HG02973 (cell line): ENCODE measurements at regions not wholly inside any gene's neighbourhood (a gene's known extent, or its start where the extent isn't known, plus 50 kb on each side); places are given as distances from the start of the nearest gene placed in this dataset.
"Not testable (repeated sequence)": the region's sequence is repeated elsewhere in the genome, so short reads cannot be mapped to it uniquely, and the experiment has no call there.

Experiments
- ATAC-seq: cut with Tn5 transposase; IDR thresholded peaks from one replicate; pipeline ENCODE4 v1.9.1; 2021; ENCODE audit warnings: moderate library complexity; ENCODE audit not compliant: unreplicated experiment

GRCh38 chr12:85424581-85425348 lies 144.7 kb downstream of the ALX1 start:
- peak; percentile 88 for ATAC-seq

- ATAC-seq: no peak
These were observed 145.3 kb downstream of the ALX1 start for GRCh38 chr12:85425349-85425612.

GRCh38 chr12:85425926-85426325 lies 145.9 kb downstream of the ALX1 start:
- no peak for ATAC-seq

GRCh38 chr12:85433148-85433547 lies 153.1 kb downstream of the ALX1 start:
- ATAC-seq: not testable (repeated sequence)

GRCh38 chr12:85440271-85440670 lies 160.3 kb downstream of the ALX1 start:
- ATAC-seq: no peak

- ATAC-seq: no peak
These were observed 161.0 kb downstream of the ALX1 start for GRCh38 chr12:85441025-85441424.

- no peak for ATAC-seq
These were observed 161.7 kb downstream of the ALX1 start for GRCh38 chr12:85441741-85442140.

- no peak for ATAC-seq
These were observed 165.3 kb downstream of the ALX1 start for GRCh38 chr12:85445060-85445938.

GRCh38 chr12:85448031-85448430 lies 168.0 kb downstream of the ALX1 start:
- no peak for ATAC-seq

GRCh38 chr12:85448548-85449139 lies 168.6 kb downstream of the ALX1 start:
- ATAC-seq: no peak

- no peak for ATAC-seq
These were observed 177.0 kb downstream of the ALX1 start for GRCh38 chr12:85457016-85457415.

- ATAC-seq: no peak
These were observed 181.1 kb downstream of the ALX1 start for GRCh38 chr12:85461127-85461526.

- ATAC-seq: no peak
These were observed 182.9 kb downstream of the ALX1 start for GRCh38 chr12:85462888-85463287.

GRCh38 chr12:85466890-85467289 lies 186.9 kb downstream of the ALX1 start:
- no peak for ATAC-seq

- peak; percentile 98 for ATAC-seq
These were observed 188.5 kb downstream of the ALX1 start for GRCh38 chr12:85468356-85469157.

GRCh38 chr12:85469158-85470086 lies 189.4 kb downstream of the ALX1 start:
- ATAC-seq: not testable (repeated sequence)

- ATAC-seq: not testable (repeated sequence)
These were observed 195.3 kb downstream of the ALX1 start for GRCh38 chr12:85475277-85475676.

GRCh38 chr12:85476756-85477155 lies 196.7 kb downstream of the ALX1 start:
- no peak for ATAC-seq

GRCh38 chr12:85484387-85484786 lies 204.4 kb downstream of the ALX1 start:
- ATAC-seq: peak; percentile 77

GRCh38 chr12:85489194-85489593 lies 209.2 kb downstream of the ALX1 start:
- ATAC-seq: no peak
